BLaER1 (cell line): ENCODE measurements at regions not wholly inside any gene's neighbourhood (a gene's known extent, or its start where the extent isn't known, plus 50 kb on each side); places are given as distances from the start of the nearest gene placed in this dataset.
"Not testable (repeated sequence)": the region's sequence is repeated elsewhere in the genome, so short reads cannot be mapped to it uniquely, and the experiment has no call there.

ENCODE experiments used
- H3K27ac ChIP-seq: shearing (Covaris generic); formaldehyde crosslinking; 2 replicates; pipeline ENCODE4 v1.8.1; 2022
- H3K27me3 ChIP-seq: shearing (Covaris generic); formaldehyde crosslinking; 2 replicates; pipeline ENCODE4 v1.8.1; 2022
- H3K36me3 ChIP-seq: shearing (Covaris generic); formaldehyde crosslinking; 2 replicates; pipeline ENCODE4 v1.8.1; 2022
- H3K4me1 ChIP-seq: shearing (Covaris generic); formaldehyde crosslinking; 2 replicates; pipeline ENCODE4 v1.8.1; 2022
- H3K4me2 ChIP-seq: shearing (Covaris generic); formaldehyde crosslinking; 2 replicates; pipeline ENCODE4 v1.8.1; 2022
- H3K4me3 ChIP-seq: shearing (Covaris generic); formaldehyde crosslinking; 2 replicates; pipeline ENCODE4 v1.8.1; 2022
- H3K9ac ChIP-seq: shearing (Covaris generic); formaldehyde crosslinking; 2 replicates; pipeline ENCODE4 v1.8.1; 2022
- H3K9me3 ChIP-seq: shearing (Covaris generic); formaldehyde crosslinking; 2 replicates; pipeline ENCODE4 v1.8.1; 2022
- H4K20me1 ChIP-seq: shearing (Covaris generic); formaldehyde crosslinking; 2 replicates; pipeline ENCODE4 v1.8.1; 2022
- Cebpa-rat ChIP-seq: shearing (Covaris generic); IDR thresholded peaks from 2 replicates; pipeline ENCODE4 v1.8.1; 2022

DNA sequence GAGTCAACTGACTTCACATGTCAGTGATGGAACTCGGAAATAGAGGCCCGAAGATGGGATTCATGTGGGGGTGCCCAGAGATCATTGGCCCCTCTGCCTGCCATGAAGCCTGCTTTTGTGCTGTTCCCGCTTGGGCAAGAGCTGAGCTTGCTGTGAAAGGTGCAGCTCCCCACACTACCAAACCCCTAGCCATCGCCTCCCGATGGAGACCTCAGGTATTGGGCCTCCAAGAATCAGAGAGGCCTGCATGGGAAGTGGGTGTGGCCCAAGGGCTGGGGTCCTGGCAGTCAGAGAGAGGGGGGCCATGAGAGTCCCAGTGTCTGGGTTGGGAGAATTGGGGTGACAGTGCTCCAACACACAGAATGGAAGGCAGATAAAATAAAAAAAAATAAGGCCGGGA is 160.9 kb downstream of the SOD2 start:
- no peak overlapping the region for H3K4me2 ChIP-seq
- no peak overlapping the region for H3K4me3 ChIP-seq
- no peak overlapping the region for H3K9ac ChIP-seq
- no peaks in the 10 kb centered on the region for H3K4me1 ChIP-seq
- no peak for TF ChIP-seq Cebpa-rat
- no peaks in the 10 kb centered on the region for H3K9me3 ChIP-seq
- H3K36me3 ChIP-seq: no peaks in the 10 kb centered on the region
- no peaks in the 10 kb centered on the region for H4K20me1 ChIP-seq
- no peaks in the 10 kb centered on the region for H3K27me3 ChIP-seq
- H3K27ac ChIP-seq: no peak overlapping the region

DNA sequence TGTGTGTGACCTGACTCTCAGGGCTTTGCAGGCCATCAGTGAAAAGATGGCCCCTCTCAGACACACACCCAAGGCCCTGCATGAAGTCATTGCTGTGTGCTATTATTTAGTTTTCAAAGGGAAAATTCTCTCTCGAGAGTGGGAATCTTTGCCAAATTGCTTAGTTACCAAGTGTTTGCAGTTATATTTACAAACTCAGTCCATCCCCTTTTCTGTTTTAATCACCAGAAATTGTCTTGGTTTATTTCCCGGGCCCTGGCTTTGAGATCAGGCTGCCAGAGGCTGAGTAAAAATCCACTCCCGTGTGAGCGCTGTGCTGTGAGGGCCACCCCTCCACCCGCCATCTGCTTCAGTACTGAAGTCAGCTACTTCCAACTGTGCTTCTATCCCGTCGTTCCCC is 163.1 kb downstream of the SOD2 start:
- Histone ChIP-seq H3K9ac (no peak overlapping the region), H3K4me3 (no peak overlapping the region), H3K4me1 (no peaks in the 10 kb centered on the region), H3K4me2 (no peak overlapping the region), H3K27me3 (no peaks in the 10 kb centered on the region), H4K20me1 (no peaks in the 10 kb centered on the region), H3K27ac (no peak overlapping the region), H3K36me3 (no peaks in the 10 kb centered on the region), H3K9me3 (no peaks in the 10 kb centered on the region)
- no peak for TF ChIP-seq Cebpa-rat

- Histone ChIP-seq H3K4me3 (no peak overlapping the region), H3K9me3 (no peaks in the 10 kb centered on the region), H3K27ac (no peak overlapping the region), H3K36me3 (no peaks in the 10 kb centered on the region), H4K20me1 (no peaks in the 10 kb centered on the region), H3K27me3 (no peaks in the 10 kb centered on the region), H3K4me2 (no peak overlapping the region), H3K4me1 (no peaks in the 10 kb centered on the region), H3K9ac (no peak overlapping the region)
- TF ChIP-seq Cebpa-rat: no peak
Measured at GRCh38 chr6:159527351-159527750, 165.7 kb downstream of the SOD2 start.

DNA sequence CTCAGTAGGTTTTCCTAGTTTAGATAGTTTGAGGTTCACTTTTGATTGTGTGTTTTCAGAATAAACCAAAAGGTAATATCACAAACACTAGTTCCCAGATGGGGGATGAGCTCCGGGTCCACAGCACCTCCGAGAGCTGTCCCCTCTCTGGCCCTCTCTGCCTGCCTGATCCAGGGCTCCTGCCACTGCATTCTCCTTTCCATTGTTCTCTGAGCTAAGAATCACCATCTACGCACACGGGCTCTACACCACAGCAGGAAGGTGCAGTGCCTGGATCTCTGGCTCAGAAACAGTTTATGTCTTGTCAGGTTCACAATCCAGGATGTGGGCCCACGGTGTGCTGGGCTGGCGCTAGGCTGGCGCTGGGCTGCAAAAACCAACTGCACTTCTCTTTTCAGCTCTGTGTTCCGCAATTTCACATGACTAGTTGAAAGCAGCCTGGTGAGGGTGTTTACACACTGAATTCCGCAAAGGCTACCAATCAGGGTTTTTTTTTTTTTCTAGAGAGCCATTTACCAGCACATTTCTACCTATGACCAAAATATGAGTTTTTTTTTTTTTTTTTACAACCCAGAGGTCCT is 167.5 kb downstream of the SOD2 start:
- no peak overlapping the region for H3K9ac ChIP-seq
- no peak for TF ChIP-seq Cebpa-rat

GRCh38 chr6:159522877-159523547 is 170.0 kb downstream of the SOD2 start:
- Histone ChIP-seq H3K9me3 (peaks cover 8% of the 10 kb centered on the region; the same call in 1 of the 2 replicates), H3K9ac (no peak overlapping the region), H4K20me1 (no peaks in the 10 kb centered on the region)

More for the DNA sequence above, 167.5 kb downstream of the SOD2 start:
- no peak overlapping the region for H3K4me2 ChIP-seq
- H3K4me3 ChIP-seq: no peak overlapping the region
- H3K27ac ChIP-seq: no peak overlapping the region
- no peaks in the 10 kb centered on the region for H4K20me1 ChIP-seq
- H3K9me3 ChIP-seq: peaks cover 8% of the 10 kb centered on the region; the same call in 1 of the 2 replicates
- no peaks in the 10 kb centered on the region for H3K27me3 ChIP-seq
- H3K36me3 ChIP-seq: no peaks in the 10 kb centered on the region
- no peaks in the 10 kb centered on the region for H3K4me1 ChIP-seq

GRCh38 chr6:159521962-159522361 is 171.1 kb downstream of the SOD2 start:
- Histone ChIP-seq H3K4me3 (no peak overlapping the region), H4K20me1 (no peaks in the 10 kb centered on the region), H3K36me3 (no peaks in the 10 kb centered on the region), H3K9me3 (peaks cover 8% of the 10 kb centered on the region; the same call in 1 of the 2 replicates), H3K4me2 (no peak overlapping the region), H3K9ac (no peak overlapping the region), H3K27ac (no peak overlapping the region), H3K4me1 (no peaks in the 10 kb centered on the region), H3K27me3 (no peaks in the 10 kb centered on the region)
- no peak for TF ChIP-seq Cebpa-rat

More at GRCh38 chr6:159522877-159523547, 170.0 kb downstream of the SOD2 start:
- Histone ChIP-seq H3K4me1 (no peaks in the 10 kb centered on the region), H3K27ac (no peak overlapping the region), H3K4me2 (no peak overlapping the region), H3K36me3 (no peaks in the 10 kb centered on the region), H3K4me3 (no peak overlapping the region), H3K27me3 (no peaks in the 10 kb centered on the region)
- no peak for TF ChIP-seq Cebpa-rat

DNA sequence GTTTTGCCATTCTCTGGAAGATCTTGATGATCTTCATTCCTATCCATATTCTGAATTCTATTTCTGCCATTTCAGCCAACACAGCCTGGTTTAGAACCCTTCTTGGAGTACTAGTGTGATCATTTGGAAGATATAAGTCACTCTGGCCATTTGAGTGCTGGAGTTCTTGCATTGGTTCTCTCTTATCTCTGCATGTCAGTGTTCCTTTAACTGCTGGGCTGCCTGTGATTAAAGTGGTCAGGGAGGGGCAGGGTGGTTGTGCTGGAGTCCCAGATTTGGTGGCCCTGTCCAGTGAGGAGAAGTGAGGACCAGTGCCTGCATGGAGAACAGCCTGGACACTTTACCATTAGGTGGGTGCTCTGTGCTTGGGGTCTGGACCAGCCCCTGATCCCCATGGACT is 173.0 kb downstream of the SOD2 start:
- no peaks in the 10 kb centered on the region for H3K4me1 ChIP-seq
- no peak overlapping the region for H3K9ac ChIP-seq
- H3K4me2 ChIP-seq: no peak overlapping the region
- H3K27me3 ChIP-seq: no peaks in the 10 kb centered on the region
- H3K4me3 ChIP-seq: no peak overlapping the region
- H3K36me3 ChIP-seq: no peaks in the 10 kb centered on the region
- peaks cover 23% of the 10 kb centered on the region for H3K9me3 ChIP-seq
- H3K27ac ChIP-seq: no peak overlapping the region
- no peak for TF ChIP-seq Cebpa-rat
- no peaks in the 10 kb centered on the region for H4K20me1 ChIP-seq

GRCh38 chr6:159515811-159516210 is 177.2 kb downstream of the SOD2 start:
- not testable (repeated sequence) for H3K9ac ChIP-seq, H4K20me1 ChIP-seq, H3K4me1 ChIP-seq, H3K4me3 ChIP-seq, H3K4me2 ChIP-seq, H3K36me3 ChIP-seq, H3K27ac ChIP-seq, H3K27me3 ChIP-seq
- H3K9me3 ChIP-seq: peaks cover 18% of the 10 kb centered on the region

DNA sequence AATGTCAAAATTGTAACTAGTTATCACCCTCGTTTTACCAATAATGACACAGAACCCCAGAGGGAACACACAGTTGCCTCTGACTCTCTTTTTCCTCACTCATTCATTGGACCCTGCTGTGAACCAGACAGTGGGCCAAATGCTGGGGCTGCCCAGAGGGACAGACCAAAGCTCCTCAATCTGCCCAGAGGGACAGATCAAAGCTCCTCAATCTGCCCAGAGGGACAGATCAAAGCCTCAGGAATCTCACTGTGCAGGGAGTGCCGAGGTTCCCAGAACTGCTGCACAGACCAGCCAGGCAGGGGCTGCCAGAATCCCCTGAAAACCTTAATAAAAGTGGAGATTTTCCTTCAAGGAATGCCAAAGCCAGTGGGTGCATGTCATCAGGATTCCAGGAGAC is 179.1 kb downstream of the SOD2 start:
- Histone ChIP-seq H3K27ac (no peak overlapping the region), H3K9me3 (peaks cover 16% of the 10 kb centered on the region), H4K20me1 (no peaks in the 10 kb centered on the region), H3K4me1 (no peaks in the 10 kb centered on the region), H3K4me3 (no peak overlapping the region), H3K9ac (no peak overlapping the region), H3K27me3 (no peaks in the 10 kb centered on the region), H3K36me3 (no peaks in the 10 kb centered on the region), H3K4me2 (no peak overlapping the region)
- TF ChIP-seq Cebpa-rat: no peak

DNA sequence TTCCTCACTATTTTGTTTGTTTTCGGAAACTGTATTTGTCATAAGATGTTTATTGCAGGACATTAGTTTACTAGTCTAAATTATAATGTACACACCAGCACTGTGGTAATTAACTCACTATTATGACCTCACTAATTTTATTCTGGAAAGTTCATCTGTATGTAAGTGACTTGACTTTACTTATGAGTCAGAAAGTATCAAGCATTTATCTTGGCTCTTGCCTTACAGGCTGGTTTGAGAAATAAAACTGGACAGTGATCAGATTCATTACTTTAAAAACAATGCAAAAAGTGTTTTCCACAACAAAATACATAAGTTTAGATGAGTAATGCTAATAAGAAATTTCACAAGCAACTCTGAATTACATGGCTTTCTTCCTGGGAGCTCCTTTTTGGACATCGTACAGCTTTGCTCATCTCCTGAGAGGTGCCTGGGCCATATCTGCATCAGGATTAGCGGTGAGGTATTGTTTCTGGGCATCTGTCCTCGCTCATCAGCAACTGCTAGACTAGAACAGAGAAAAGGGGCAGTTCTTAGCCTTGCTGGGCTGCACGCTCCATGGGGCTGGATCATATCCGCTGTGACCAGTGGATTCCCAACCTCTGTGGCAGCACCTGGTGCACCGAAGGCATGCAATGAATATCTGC is 179.8 kb downstream of the SOD2 start:
- Histone ChIP-seq H3K4me2 (no peak overlapping the region), H3K4me1 (no peaks in the 10 kb centered on the region)

More for the DNA sequence above, 179.8 kb downstream of the SOD2 start:
- H3K27me3 ChIP-seq: no peaks in the 10 kb centered on the region
- H3K27ac ChIP-seq: no peak overlapping the region
- no peaks in the 10 kb centered on the region for H4K20me1 ChIP-seq
- peaks cover 16% of the 10 kb centered on the region for H3K9me3 ChIP-seq
- no peak for TF ChIP-seq Cebpa-rat
- H3K36me3 ChIP-seq: no peaks in the 10 kb centered on the region
- H3K4me3 ChIP-seq: no peak overlapping the region
- no peak overlapping the region for H3K9ac ChIP-seq
